NOMO-1 treated with DMSO at 0.1 percent for 48 hours (cell line): ENCODE measurements at regions not wholly inside any gene's neighbourhood (a gene's known extent, or its start where the extent isn't known, plus 50 kb on each side); places are given as distances from the start of the nearest gene placed in this dataset.

Experiments used
- DNase-seq: peaks from one replicate; lab custom pipeline; 2025; ENCODE audit not compliant: unreplicated experiment; lab: John Stamatoyannopoulos, UW

DNA sequence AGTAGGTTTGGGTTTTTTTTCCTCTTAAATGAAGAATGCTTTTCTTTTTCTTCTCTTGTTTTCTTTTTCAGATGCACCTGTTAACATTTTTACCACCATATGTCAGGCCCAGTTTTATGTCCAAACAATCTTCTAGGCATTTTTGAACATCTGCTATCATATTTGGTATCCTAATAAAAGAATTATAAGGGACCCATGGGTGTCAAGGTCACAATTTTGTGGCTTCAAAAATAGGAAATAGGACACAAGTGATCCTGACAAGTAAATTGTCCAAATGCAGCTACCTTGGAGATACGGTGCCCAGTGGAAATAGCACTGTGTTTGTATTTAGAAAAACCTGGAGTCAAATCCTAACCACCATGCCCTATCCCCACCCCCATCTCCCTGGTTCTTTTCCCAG is 270.3 kb downstream of the MZT1 start:
- no peak for DNase-seq

DNA sequence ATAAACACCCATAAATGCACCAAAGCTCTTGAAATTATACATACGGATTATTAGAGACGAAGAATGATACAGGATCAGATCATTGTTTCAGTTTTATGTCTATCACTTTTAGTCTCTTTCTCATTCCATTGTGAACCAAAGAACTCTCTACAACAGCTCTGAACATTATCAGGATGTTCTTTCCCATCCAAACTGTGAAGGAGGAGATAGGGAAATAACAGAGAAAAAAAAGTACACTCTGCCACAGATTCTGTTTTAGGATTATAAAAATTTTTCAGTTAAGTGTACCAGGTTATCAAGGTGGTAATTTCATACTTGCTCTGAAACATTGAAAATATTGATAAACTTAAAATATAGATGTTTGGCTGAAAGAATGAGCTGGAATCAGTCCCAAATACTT is 270.9 kb downstream of the MZT1 start:
- DNase-seq = no peak

DNA sequence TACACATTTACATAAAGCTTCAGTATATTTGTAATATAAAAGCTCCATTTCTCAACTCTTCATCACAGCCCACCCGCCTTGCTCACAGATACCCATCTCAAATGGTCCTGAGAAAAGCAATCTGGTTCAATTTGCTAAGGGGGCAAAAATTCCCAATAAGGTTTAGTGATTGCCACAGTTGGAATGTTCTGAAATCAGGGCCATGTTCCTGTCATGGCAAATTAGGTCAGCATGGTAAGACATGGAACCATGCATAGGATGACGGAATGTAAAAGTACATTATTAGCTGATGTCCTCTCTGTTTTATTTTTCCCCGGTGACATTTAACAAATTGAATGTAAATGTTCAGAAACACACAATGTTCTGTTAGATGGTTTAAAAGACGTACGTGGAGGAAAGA is 274.3 kb downstream of the MZT1 start:
- no peak for DNase-seq

DNA sequence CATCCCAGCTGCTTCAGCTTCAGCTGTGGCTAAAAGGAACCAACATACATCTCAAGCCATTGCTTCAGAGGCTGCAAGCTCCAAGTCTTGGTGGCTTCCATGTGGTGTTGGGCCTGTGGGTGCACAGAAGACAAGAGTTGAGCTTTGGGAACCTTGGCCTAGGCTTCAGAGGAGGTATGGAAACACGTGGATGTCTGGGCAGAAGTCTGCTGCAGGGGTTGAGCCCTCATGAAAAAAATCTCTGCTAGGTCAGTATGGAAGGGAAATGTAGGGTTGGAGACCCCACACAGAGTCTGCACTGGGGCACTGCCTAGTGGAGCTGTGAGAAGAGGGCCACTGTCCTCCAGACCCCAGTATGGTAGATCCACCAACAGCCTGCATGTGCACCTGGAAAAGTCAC is 279.3 kb downstream of the MZT1 start:
- no peak for DNase-seq

DNA sequence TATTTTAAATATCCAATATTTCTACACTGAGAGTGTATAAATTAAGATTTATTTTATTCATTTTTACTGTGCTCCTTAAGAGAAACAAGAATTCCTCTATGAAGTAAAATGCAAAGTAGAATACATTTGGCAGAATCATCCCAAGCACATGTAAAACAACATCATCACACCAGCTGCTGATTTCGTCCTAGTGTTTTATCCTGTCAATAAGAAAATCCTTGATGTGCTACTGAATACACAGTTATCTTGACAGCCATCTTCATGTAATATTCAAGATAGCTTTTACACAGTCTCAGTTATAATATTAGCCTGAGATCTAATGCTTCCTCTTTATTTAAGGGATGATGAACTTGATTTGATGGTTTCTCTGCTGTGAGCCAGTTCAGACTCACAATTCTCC is 282.4 kb downstream of the MZT1 start:
- no peak for DNase-seq

DNA sequence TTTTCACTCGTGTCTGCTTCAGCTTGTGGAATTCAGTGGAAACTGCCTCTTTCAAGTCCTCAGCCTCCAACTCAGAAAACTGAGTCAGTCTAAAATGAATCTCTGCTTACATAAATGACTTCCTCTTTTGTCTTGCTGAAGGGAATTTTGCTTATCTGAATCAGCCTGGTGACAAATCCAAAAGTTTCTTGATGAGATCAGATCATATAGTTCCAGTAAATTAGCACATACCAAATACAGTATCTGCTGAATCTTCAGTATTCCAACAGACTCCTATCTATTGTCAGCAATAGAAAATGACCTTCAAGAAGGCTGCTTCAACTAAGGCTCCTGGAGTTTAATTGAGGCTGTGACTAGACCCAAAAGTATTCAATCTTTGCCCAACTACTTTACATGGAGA is 290.0 kb downstream of the MZT1 start:
- DNase-seq = peak; percentile 20

DNA sequence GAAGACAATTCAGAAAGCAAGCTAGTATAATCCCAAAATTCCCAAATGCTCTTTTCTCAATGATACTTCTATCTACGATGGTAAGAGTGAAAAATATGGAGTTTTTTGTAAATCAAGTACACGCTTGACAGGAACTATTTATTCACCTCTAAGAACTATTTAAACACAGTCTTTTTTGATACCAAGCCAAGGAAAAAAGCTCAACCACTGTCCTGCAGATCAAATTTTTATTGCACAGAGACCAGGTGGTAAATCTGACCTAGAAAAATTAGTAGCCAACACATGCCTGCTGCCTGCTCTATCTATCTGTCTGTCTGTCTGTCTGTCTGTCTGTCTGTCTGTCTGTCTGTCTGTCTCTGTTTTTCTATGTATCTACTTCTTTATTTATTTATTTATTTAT is 292.2 kb downstream of the MZT1 start:
- no peak for DNase-seq

DNA sequence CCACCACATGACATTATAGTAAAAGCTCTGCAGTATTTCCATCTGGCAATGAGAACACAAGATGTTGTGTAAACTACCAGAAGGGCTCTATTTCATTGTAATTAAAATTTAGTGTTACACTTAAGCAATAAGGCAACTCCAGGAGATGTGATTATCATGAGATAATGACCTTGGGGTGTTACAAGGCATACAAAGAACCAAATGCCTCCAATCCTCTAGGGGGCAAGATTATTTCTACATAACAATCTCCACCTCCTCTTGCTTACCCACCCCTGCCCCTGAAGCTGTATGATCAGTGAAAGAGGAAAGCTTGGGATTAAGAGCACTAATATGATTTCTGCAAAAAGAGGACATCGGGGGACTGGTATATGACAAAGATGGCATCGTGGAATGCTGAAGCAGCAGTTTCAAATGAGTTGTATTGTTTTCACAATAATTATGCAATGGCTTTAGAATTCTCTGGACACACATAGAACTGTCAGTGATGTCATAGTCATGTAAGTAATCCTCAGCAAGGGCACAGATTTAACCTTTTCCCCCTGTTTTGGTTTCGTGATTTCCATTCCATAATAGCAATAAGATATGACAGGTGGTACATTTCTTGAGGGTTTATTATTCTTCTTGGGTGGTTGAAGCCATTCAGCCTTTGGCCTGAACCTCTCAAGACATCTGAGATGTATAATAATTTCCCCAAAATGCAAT is 295.3 kb downstream of the MZT1 start:
- no peak for DNase-seq

DNA sequence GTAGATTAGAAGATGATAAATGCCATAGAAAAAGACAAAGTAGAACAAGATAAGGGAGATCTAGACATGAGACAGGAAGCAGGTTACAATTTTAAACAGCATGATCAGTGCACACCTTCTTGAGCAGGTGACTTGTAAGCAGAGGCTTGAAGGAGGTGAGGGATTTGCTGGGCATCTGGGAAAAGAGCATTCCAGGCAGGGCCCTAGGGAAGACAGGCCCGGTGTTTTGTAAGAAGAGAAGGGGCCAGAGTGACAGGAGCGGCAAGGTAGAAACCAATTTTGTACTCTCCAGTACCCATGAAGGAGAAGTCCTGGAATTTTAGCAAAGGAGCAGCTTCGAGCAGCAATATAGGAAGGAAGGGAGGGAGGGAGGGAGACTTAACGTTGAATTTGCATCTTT is 296.5 kb downstream of the MZT1 start:
- DNase-seq = no peak

DNA sequence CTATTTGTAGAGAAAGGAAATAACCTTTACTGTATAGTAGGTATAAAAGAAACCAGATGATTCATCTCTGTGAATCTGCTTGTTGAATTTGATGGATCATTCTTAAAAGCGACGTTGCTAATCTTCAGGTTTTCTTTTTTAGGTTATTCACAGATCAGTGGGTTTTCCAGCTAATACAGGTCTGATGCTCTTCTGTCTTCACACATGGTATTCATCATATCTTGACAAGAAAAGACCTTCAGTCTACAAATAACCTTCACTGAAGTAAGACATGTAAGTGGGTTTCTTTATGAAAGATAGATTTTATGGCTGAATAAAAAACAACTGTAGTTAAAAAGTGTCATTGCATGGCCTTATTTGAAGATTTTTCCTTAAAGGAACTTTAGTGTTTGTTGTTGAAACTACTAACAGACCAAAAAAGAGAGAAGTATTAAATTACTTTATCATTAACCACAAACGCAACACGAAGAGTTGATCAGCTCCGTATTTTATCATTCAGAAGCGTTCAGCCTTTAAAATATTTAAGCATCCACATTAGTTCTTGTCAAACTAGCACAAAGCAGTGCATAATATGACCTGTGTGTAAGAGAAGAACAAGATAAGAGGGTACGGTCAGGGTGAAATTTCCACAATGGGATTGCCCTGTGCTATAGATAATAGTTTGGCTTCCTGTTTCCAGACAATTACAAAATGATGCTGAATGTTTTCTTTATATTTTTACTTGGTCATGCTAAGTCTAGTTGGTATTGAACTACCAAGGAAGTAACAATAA is 299.5 kb downstream of the MZT1 start:
- no peak for DNase-seq

DNA sequence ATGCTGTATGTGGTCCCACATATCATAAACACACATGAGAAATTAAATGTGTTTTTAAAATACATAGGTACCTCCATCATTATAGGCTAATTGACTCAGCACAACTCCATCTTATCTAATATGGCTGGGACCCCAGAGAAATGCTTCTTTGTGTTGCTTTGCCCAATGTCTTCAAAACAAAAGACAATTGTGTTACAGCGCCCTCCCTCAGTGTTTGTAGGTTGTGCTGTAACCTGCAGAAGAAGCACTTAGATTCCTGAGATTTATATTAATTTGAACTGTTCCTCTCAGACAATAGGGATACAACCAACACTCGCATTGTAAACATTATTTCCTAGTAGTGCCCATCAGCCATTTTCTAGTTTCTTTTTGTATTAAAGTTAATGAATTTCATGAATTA is 303.4 kb downstream of the MZT1 start:
- no peak for DNase-seq

DNA sequence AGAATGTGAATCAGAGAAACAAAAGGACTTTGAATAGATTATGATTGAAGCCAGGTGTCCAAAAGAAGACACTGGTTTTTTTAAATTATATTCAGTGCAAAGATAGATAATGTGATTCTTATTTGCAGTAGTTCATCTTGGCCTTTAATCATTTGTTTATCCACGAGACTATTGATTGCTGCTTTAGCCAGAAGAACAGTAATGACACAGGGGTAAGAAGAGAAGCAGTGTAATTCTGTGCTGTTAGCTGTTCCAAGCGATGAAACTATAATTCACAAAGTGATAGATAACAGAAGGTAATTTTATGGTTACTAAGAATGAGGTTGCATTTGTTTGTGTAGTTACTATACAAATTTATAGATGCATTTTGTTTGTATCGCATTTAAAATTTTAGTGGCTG is 311.6 kb downstream of the MZT1 start:
- no peak for DNase-seq

DNA sequence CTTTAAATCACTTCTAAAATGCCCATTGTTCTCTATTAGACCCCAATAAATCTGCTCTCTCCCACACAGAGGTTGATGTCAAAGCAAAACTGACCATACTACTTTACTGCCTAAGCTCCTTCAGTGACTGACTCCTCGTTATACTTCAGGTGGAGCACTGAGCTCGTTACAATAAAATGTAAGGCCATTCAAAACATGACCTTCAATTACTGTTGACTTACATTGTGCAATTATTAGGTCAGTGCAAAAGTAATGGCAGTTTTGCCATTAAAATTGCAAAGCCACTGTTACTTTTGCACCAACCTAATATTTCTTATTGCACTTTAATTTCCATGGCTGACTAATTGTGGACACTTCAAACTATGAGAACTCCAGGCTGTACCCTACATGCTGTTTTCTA is 314.9 kb downstream of the MZT1 start:
- DNase-seq = no peak

DNA sequence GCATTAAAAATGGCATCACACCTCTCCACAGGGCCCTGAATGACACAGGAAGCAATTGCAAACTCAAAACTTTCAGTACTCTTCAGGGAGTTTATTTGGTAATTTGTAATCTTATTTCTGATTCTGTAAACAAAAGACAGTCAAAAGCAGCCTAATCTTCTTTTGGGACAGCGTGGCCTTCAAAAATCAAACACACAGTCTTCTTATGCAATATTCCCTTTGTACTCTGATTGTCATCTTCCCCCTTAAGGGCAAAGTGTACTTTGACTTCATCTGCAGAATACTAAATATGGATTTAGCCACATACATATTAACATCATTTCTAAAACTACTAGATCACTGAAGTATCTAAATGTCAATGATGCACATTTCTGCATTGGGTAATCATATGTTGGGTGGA is 322.0 kb downstream of the MZT1 start:
- no peak for DNase-seq

DNA sequence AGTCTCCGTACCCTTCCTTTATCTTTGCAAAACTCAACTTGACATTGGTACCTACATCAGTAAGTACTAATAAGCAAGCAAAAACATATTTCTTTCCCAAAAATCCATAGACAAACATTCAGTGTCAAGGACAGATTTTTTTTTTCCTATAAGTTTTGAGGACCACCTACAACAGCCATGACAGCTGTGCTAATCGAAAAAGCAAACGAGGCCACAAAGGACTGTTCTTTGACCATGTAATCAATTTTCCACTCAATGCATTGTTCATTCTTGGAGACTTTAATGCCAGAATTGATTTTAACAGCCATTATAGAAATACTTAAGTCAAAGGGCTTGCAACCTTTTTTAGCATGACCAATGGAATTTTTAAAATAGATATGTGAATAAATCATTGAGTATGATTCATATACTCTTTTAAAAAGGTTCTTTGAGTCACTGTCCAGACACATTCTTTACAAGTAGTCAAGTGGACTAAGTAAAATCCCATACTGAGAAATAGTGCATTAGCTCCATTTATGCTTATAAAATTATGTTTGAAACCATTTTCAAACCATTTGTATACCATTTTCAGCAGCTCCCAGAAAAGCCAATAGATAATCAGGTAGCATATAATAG is 323.9 kb downstream of the MZT1 start:
- DNase-seq = no peak

DNA sequence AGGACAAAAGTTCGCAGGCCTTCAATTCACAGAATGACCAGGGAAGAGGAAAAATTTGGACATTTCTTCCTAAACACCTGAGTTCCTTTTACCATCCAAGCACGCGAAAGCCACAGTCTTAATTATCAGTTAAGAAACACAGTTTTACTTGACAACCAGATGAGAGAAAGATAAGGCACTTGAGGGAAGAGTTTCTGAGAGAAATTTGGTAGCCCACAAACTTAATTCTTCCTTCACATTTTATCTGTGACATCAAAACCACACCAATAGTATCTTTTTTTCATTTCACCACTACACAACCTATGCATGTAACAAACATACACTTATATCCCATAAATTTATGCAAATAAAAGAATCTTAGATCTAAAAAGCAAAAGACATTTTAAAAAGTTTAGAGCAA is 326.6 kb downstream of the MZT1 start:
- no peak for DNase-seq

DNA sequence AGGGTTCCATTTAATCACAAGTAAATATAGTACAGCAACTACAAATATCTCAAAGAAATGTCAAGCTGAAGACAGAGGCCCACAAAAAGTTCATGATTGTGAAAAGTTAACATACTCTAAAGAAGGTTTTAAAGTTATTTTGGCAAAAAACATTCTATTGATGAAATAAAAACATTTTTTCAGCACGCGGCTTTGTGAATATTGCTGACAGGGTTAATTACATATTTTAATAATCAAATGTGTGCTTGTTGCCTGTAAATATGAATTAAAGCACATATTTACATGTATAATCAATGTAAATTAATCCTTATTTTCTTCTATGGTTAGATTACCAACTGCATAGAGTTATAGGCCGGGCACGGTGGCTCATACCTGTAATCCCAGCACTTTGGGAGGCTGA is 328.1 kb downstream of the MZT1 start:
- DNase-seq = no peak

DNA sequence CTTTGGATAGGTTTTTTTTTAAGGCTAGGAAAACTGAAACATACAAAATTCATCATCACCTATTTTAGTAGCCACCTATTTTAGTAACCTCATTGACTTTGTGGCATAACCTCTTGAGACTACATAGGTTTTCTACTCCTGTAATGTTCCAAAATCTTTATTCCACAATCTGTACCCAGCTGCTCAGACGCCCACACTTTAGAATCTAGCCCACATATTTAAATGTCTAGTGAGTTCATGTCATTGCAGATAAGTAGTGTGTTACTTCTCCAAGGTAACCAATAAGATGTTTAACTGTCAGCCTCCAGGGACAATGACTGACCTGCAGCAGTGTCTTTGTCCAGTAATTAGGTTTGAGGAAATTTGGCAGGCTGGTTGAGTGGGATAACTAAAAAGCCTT is 330.2 kb downstream of the MZT1 start:
- DNase-seq = no peak

DNA sequence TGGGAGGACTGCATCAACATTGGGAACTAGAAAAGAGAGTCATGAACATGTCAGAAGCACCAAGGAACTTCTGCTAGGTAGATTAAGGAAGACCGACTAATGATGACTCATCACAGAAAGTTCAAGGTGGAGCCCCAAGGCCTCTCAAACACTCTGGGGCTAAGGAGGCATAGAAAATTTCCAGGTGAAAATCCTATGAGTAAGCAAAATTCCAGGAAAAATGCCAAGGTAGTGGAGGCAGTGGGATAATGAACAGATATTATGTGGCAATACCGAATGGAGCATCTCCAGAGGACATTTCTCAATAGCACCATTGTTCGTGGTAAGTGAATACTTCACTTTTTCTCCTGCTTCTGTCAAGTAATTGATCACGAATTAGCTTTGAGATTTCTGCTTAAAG is 336.5 kb downstream of the MZT1 start:
- DNase-seq = no peak

DNA sequence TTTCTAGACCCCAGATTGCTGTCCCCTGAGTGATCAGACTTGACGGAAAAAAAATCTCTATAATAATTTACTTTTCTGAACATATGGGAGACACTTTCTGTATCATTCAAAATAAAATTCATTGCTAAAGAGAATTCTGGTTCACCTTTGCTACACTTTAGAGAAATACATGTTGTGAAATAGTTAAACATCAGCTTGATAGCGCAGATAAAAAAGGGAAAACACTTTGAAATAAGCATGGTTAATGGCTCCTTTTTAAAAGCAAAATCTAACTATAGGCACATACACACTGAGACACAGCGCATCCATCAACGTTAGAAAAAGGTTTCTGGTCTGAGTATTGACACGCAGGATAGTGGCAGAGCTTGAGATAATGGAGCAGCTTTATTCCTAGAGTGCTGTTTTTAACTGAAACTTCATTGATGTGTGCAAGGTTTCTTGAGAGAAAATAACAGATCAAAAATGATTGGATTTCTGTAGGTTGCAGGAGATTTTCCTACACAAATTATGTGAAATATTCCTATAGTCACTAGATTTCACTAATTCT is 341.2 kb downstream of the MZT1 start:
- DNase-seq = no peak

DNA sequence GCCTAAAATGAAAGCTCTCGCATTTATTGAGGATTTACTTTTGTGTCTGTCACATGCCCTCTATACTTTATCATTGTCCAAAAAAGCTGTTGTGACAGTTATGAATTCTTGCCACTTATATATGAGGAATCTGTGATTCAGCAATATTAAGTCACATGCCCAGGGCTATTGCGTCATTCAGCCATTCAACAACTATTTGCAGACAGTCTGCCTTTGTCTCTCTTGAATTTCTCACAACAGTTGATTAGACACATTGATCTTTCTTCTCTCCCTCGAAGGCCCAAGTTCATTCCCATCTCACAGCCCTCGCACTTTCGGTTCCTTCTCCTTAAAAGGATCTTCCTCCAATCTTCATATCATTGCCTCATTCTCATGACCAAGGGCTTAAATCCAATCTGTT is 342.6 kb downstream of the MZT1 start:
- peak; percentile 68 for DNase-seq

DNA sequence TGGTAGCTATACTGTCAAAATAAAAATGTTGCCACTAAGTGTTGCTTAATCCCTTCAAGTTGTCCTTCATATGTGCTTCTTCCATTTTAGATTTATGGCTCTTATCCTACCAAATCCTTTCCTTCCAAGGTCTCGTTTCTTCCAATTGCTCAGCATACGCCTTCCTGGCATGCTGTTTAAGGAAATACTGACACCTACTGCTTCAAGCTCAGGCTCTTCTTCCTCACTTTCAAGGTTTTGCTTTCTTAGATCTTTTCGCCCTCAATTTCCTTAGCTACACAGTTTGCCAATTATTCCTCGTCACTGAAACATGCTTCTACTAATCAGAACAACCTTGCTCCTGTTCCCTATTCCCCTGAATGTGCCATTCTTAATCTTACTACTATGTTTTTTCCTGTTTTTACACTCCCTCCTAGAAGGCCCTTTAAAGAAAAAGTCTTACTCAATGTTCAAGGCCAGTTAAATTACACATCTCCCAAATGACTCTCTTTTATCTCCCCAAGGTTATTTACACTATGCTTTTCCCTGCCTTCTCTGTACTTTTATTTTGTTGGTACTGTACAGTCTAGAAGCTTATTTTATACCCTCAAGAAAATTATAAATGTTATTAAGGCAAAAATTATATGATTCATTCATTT is 343.1 kb downstream of the MZT1 start:
- peak; percentile 67 for DNase-seq
